ENCODE measurements at regions not wholly inside any gene's neighbourhood (a gene's known extent, or its start where the extent isn't known, plus 50 kb on each side); places are given as distances from the start of the nearest gene placed in this dataset.
A peak's percentile ranks its signal among the peaks of the same experiment; 100 is the strongest.
"Not testable (repeated sequence)": the region's sequence is repeated elsewhere in the genome, so short reads cannot be mapped to it uniquely, and the experiment has no call there.

DNA sequence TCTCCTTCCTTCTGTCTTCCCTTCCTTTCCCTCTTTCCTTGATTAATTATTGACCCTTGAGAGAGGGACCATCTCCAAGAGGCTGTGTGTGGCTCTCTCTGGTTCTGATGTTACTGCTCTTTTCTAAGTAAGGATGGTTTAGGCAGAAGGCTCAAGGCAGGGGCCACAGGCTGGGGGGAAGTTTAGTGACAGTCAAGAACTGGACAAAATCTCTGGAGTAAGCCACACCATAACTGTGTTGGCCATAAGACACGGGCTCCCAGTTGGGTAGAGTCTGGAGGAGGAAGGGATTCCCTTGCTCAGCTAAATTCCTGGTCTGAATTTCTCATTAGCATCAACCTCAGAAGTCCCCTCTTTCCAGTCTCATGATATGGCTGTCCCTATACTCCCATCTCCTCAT is 74.7 kb downstream of the BUD13 start:
- no peak for DNase-seq

GRCh38 chr11:116697639-116698038 is 75.1 kb downstream of the BUD13 start:
- DNase-seq = no peak

GRCh38 chr11:116697011-116697410 is 75.8 kb downstream of the BUD13 start:
- DNase-seq = no peak

DNA sequence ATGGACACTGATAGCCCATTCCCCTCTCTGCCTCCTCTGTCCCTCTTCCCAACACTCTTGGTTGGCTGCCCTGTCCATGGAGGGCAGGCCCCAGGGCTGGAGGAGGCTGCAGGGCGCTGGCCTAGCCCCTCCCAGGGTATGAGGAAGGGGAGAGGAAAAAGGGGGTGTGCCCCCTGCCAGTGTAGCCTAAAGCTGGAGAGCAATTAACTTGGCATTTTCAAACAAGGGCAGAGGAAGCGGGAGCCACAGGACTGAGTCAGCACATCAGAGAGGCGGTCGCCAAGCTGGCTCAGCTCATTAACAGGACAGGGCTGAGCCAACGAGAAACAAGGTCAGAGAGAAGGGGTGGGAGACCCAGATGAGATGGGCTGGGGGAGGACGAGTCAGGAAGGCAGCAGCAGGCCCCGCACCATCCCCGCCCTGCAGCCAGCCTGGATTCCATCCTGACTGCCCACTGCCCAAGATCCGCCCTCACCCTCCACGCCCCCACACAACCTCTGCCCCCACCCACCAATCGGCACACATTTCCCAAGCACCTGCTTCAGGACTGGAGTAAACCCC is 76.3 kb downstream of the BUD13 start:
- DNase-seq = peak; percentile 37

- DNase-seq = no peak
Observed at GRCh38 chr11:116695657-116696254, 77.0 kb downstream of the BUD13 start.

DNA sequence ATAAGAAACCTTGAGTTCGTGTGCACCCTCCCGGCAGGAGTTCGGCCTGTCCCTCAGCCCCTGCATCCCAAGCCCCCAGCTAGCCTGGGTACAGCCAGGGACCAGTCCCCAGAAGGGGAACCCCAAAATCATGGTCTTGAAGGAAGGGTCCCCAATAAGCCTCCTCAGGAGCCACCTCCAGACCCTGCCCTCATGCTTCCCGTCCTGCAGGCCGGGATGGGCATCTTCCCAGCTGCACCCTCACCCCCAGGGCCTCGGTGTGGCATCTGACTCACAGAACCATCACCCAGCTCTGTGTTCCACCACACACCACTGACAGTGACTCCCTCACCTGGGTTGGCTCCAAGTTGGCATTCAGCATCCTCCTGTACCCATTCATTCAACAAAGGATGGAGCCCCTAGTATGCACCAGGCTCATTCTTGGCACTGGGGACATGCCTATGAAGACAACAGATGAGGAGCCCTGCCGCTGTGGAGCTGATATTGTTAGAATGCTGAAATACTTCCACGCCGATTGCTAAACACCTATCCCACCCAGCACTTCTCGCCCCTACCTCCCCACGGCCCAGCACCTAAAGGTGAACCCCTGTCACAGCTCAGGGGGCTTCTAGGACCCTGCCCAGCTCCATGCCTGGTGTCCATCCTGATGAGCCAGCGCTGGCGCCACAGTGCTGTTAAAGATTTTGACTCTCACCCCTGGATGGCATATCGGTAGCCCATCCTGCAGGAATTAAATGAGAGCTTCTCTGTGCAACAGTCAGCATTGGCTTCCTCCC is 77.8 kb downstream of the BUD13 start:
- DNase-seq = no peak

- DNase-seq = no peak
Observed at GRCh38 chr11:116694349-116694725, 78.5 kb downstream of the BUD13 start.

DNA sequence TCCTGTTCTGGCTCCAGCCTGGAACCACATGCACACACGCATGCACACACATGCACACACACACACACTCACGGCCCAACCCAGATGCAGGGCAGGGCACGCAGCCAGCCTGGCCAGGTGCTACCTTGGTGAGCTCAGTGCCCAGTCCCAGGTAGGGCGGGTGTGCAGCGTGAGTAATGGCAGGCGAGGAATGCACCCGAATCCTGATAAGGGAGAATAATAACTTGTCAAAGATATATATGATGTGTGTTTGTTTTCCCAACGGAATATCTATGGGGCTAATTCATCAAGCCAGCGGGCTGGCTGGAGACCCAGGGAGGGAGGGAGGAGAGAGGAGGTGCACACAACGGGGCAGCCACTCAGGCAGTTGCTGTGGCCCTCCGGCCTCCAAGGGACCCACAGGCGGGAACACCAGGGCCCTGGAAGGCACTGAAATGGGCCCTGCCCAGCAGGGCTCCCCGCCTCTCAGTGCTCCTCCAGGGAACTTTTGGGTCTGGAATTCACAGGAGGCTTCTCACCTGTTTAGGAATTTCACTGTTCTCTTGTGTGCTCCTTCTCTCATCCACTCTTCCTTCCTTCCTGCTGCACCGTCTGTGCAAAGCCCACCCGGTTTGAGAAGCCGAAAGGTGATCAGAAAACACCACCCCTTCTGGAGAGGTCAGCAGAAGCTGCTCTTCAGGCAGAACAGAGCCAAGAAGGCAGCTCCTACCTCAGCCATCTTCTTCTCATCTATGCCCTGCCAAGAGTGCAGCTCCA is 79.0 kb downstream of the BUD13 start:
- no peak for DNase-seq

- no peak for DNase-seq
Observed at GRCh38 chr11:116693102-116693570, 79.7 kb downstream of the BUD13 start.

DNA sequence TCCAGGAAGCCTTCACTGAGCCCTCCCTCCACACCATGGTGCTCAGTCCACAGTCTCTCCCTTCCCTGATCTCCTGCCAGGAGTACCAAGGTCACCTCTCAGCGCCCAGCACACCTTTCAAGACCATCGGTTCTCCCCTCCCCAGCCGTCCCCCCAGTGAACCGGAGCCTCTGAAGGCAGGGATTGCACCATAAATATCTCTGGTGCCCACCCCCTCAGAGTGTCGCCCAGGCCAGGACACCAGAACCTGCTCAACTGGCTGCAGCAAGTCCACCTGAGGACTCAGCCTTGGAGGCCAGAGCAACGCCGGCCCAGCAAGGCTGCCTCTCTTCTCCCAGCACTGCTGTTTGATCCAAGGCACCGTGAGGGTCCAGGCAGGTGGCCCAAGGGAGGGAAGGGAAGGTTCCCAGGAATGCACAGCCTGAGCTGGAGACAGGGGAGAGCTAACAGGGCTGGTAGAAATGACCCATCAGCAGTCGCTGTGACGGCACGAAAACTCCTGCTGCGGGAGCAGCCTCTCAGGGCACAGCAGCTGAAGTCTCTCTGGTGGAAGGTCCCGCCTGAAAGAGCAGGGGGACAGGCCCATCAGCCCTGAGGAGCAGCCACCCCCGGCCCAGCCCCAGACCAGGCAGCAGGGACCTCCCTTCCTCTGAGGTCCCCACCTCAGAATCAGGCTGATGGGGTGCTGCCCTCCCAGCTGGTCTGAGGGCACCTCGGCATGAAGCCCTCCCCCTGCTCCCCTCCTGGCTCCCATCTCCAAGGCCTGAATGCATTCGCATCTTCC is 80.3 kb downstream of the BUD13 start:
- no peak for DNase-seq

GRCh38 chr11:116691771-116692177 is 81.0 kb downstream of the BUD13 start:
- peak; percentile 10 for DNase-seq

- no peak for DNase-seq
Observed at GRCh38 chr11:116690611-116691010, 82.2 kb downstream of the BUD13 start.

- no peak for DNase-seq
Observed at GRCh38 chr11:116689413-116690127, 83.2 kb downstream of the BUD13 start.

DNA sequence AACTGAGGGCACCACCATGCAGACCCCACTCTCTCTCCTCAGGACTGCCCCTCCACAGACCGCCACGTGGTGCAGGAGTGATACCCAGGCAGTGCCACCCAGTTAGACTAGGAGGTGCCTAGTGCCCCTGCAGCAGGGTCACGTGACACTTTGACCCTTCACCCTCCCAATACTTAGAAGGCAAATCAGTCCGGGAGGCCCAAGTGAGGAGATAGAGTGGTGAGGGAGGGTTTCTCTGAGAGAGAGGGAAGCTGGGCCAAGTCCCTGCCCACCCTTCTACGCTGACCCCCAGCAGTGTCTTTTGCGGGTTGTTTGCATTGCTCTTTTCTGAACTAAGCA is 84.6 kb downstream of the BUD13 start:
- no peak for DNase-seq

DNA sequence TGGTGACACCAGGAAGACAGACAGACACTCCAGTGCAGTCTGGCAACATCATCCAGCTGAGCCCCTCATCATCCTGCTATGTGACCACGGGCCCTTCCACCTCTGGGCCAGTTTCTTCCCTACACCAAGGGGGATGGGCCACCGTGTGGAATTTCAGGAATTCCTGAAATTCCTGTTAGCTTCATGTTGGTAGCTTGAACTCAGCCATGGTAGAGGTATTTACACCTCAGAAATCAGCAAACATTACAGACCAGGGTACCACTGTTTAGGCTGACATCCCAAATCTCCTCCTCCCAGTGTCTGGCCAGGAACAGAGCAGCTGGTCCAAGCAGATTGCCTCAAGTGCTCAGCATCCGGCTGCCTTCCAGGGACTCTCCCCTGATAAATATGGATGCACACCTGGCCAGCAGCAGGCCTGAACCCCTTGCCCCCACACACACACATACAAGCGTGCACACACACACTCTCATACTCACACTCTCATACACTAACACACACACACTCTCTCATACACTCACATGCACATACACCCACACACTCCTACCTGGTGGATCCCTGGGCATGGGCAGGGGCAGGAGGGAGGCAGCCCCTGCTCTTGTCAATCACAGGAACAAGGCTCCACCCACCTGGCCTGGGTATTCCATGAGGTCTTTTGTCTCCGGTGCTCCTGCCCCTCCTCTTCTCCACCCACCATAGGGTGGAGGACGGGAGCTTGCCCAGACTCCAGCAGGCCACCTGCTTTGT is 85.2 kb downstream of the BUD13 start:
- no peak for DNase-seq

DNA sequence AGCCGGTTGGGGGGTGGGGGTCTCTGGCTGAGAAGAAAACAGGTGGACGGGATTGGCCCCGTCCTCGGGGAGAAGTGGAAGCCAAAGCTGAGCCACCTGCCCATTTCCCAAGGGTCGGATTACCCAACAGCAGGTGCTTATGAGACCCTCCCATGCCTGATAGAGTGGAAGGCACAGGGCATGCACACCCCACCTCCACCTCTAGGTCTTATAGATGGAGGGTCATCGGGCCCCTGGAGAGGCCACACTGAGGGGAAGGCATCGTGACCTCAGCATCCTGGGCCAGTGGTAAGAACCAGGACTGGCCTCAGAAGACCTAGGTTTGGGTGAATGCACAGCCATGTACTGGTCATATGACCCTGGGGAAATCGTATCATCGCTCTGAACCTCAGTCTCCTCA is 85.9 kb downstream of the BUD13 start:
- DNase-seq = no peak

DNA sequence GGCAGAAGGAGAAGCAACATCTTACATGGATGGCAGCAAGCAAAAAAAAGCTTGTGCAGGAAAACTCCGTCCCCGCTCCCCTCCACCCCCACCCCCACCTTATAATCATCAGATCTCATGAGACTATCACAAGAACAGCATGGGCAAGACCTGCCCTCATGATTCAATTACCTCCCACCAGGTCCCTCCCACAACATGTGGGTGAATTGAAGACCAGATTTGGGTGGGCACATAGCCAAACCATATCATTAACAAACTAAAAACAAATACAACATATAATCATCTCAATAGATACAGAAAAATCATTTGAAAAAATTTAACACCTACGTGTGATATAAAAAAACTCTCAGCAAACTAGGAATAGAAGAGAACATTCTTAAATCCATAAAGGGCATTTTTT is 88.8 kb downstream of the BUD13 start:
- no peak for DNase-seq

- no peak for DNase-seq
Observed at GRCh38 chr11:116680349-116681125, 92.2 kb downstream of the BUD13 start.

- no peak for DNase-seq
Observed at GRCh38 chr11:116678887-116679286, 93.9 kb downstream of the BUD13 start.

- not testable (repeated sequence) for DNase-seq
Observed at GRCh38 chr11:116667318-116667717, 105.5 kb downstream of the BUD13 start.

Data from DMS153 (cell line).